H1 (cell line): ENCODE measurements at regions not wholly inside any gene's neighbourhood (a gene's known extent, or its start where the extent isn't known, plus 50 kb on each side); places are given as distances from the start of the nearest gene placed in this dataset.

ENCODE experiments used
- CTCF ChIA-PET: fragments of 300-600 bp; sonication (Branson Sonifier 250); formaldehyde crosslinking; loops from one replicate; lab custom pipeline; 2021; ENCODE audit not compliant: partially characterized antibody; lab: Charles Lee
- POLR2A ChIA-PET: fragments of 300-600 bp; sonication (Branson Sonifier 250); formaldehyde crosslinking; loops from one replicate; lab custom pipeline; 2021; ENCODE audit warnings: inconsistent platforms; ENCODE audit not compliant: partially characterized antibody; lab: Charles Lee
- DNase-seq, 2 experiments: peaks; one replicate each; pipeline versions ENCODE4 v3.0.0 to v3.0.0-alpha.2; 2010 to 2022; ENCODE audit warnings: low spot score in 2 of 2, low read depth in 1 of 2, mixed read lengths in 1 of 2
- FAIRE-seq: peaks from 2 replicates; lab custom pipeline; 2011; peaks lifted over from hg19 to GRCh38; lab: Jason Lieb, UNC
- H2AFZ ChIP-seq: 2 replicates; pipeline ENCODE4 v1.8.1; 2012; ENCODE audit warnings: low read length, inconsistent platforms
- H2AK5ac ChIP-seq: 2 replicates; pipeline ENCODE4 v1.6.1; 2013; ENCODE audit warnings: low read depth, low read length
- H2BK120ac ChIP-seq: replicated peaks from 2 replicates; pipeline ENCODE3; 2013; ENCODE audit warnings: low read depth, low read length, inconsistent platforms
- H2BK12ac ChIP-seq: 2 replicates; pipeline ENCODE4 v1.6.1; 2013; ENCODE audit warnings: low read depth, low read length
- H2BK15ac ChIP-seq: 2 replicates; pipeline ENCODE4 v1.6.1; 2013; ENCODE audit warnings: low read length
- H2BK20ac ChIP-seq: 2 replicates; pipeline ENCODE4 v1.6.1; 2013; ENCODE audit warnings: low read length
- H2BK5ac ChIP-seq: 2 replicates; pipeline ENCODE4 v1.6.1; 2013; ENCODE audit warnings: low read depth, low read length
- H3K14ac ChIP-seq: 2 replicates; pipeline ENCODE4 v1.6.1; 2013; ENCODE audit warnings: inconsistent platforms; ENCODE audit not compliant: insufficient read length
- H3K18ac ChIP-seq: 2 replicates; pipeline ENCODE4 v1.6.1; 2013; ENCODE audit warnings: low read length; ENCODE audit errors: extremely low read depth
- H3K23ac ChIP-seq: 2 replicates; pipeline ENCODE4 v1.6.1; 2013; ENCODE audit warnings: inconsistent platforms; ENCODE audit not compliant: insufficient read length
- H3K23me2 ChIP-seq: 2 replicates; pipeline ENCODE4 v1.6.1; 2013; ENCODE audit warnings: low read depth, low read length
- H3K27ac ChIP-seq: 2 replicates; pipeline ENCODE4 v1.6.1; 2011; ENCODE audit warnings: low read depth, low read length, inconsistent platforms
- H3K27me3 ChIP-seq, 4 experiments: replicated peaks in 1 of 4; 1 replicate in 1 of 4; 2 replicates in 3 of 4; pipeline versions ENCODE4 v1.6.1 to v1.8.1; 2011 to 2013; ENCODE audit warnings: low read length in 3 of 4, mild to moderate bottlenecking in 3 of 4, inconsistent platforms in 2 of 4, mixed read lengths in 2 of 4, moderate library complexity in 1 of 4; ENCODE audit not compliant: control insufficient read depth in 3 of 4, insufficient read depth in 3 of 4; ENCODE audit errors: extremely low read depth in 1 of 4
- H3K36me3 ChIP-seq, 4 experiments: 2 replicates each; pipeline versions ENCODE4 v1.6.1 to v1.8.1; 2011 to 2013; ENCODE audit warnings: mild to moderate bottlenecking in 4 of 4, low read length in 3 of 4, moderate library complexity in 2 of 4, control low read depth in 1 of 4, inconsistent platforms in 1 of 4; ENCODE audit not compliant: insufficient read depth in 4 of 4, control insufficient read depth in 2 of 4
- H3K4ac ChIP-seq: replicated peaks from 2 replicates; pipeline ENCODE3; 2013; ENCODE audit warnings: low read length, low read depth, mixed read lengths, inconsistent platforms; ENCODE audit not compliant: insufficient read length
- H3K4me1 ChIP-seq, 4 experiments: replicated peaks in 1 of 4; 1 replicate in 1 of 4; 2 replicates in 3 of 4; pipeline versions ENCODE4 v1.6.1 to v1.8.1; 2011 to 2013; ENCODE audit warnings: low read length in 3 of 4, inconsistent platforms in 2 of 4, mixed read lengths in 1 of 4; ENCODE audit not compliant: insufficient read depth in 4 of 4, control insufficient read depth in 3 of 4
- H3K4me2 ChIP-seq, 2 experiments: 2 replicates each; pipeline versions ENCODE4 v1.6.1 to v1.8.1; 2011 to 2013; ENCODE audit warnings: low read depth in 2 of 2, low read length in 2 of 2, control low read depth in 1 of 2, inconsistent platforms in 1 of 2, mild to moderate bottlenecking in 1 of 2; ENCODE audit not compliant: insufficient read depth in 1 of 2
- H3K4me3 ChIP-seq, 4 experiments: fragments of 200-600, 300-600 bp in 1 of 4; sonication (generic), shearing (Covaris generic), sonication (Bioruptor Twin) in 1 of 4; 2 replicates each; pipeline versions ENCODE4 v1.5.1 to v1.8.1; 2011 to 2016; ENCODE audit warnings: low read length in 4 of 4, low read depth in 3 of 4, control low read depth in 2 of 4, inconsistent platforms in 2 of 4, mild to moderate bottlenecking in 2 of 4, mixed read lengths in 1 of 4, moderate library complexity in 1 of 4; ENCODE audit not compliant: insufficient read depth in 2 of 4; ENCODE audit errors: extremely low read depth in 1 of 4
- H3K56ac ChIP-seq: replicated peaks from 2 replicates; pipeline ENCODE3; 2013; ENCODE audit warnings: low read depth, mild to moderate bottlenecking, mixed read lengths, low read length, inconsistent platforms; ENCODE audit not compliant: insufficient read length
- H3K79me1 ChIP-seq: 2 replicates; pipeline ENCODE4 v1.6.1; 2013; ENCODE audit warnings: low read depth, low read length, control low read depth
- H3K79me2 ChIP-seq, 2 experiments: 2 replicates each; pipeline versions ENCODE4 v1.6.1 to v1.8.1; 2012 to 2013; ENCODE audit warnings: low read length in 2 of 2, mild to moderate bottlenecking in 2 of 2, inconsistent platforms in 1 of 2; ENCODE audit not compliant: insufficient read depth in 2 of 2, control insufficient read depth in 1 of 2
- H3K9ac ChIP-seq, 4 experiments: replicated peaks in 1 of 4; 1 replicate in 1 of 4; 2 replicates in 3 of 4; pipeline versions ENCODE4 v1.6.1 to v1.8.1; 2011 to 2013; ENCODE audit warnings: low read depth in 3 of 4, low read length in 3 of 4, control low read depth in 2 of 4, mild to moderate bottlenecking in 2 of 4, moderate library complexity in 2 of 4, inconsistent platforms in 1 of 4; ENCODE audit errors: extremely low read depth in 1 of 4
- H3K9me3 ChIP-seq, 2 experiments: 2 replicates each; pipeline versions ENCODE4 v1.6.1 to v1.8.1; 2012 to 2013; ENCODE audit warnings: mild to moderate bottlenecking in 2 of 2, moderate library complexity in 2 of 2, control low read depth in 1 of 2, inconsistent platforms in 1 of 2, low read depth in 1 of 2, low read length in 1 of 2, mixed read lengths in 1 of 2; ENCODE audit not compliant: insufficient read depth in 2 of 2
- H4K20me1 ChIP-seq, 2 experiments: replicated peaks in 1 of 2; 2 replicates each; pipeline versions ENCODE3 to v1.8.1; 2011 to 2013; ENCODE audit warnings: inconsistent platforms in 2 of 2, low read length in 2 of 2, mild to moderate bottlenecking in 1 of 2; ENCODE audit not compliant: insufficient read depth in 2 of 2, control insufficient read depth in 1 of 2
- H4K5ac ChIP-seq: 2 replicates; pipeline ENCODE4 v1.6.1; 2013; ENCODE audit warnings: low read length, low read depth, mixed read lengths, inconsistent platforms; ENCODE audit not compliant: insufficient read length
- H4K8ac ChIP-seq: 2 replicates; pipeline ENCODE4 v1.8.0; 2013; ENCODE audit warnings: mild to moderate bottlenecking, moderate library complexity, low read length, inconsistent platforms; ENCODE audit not compliant: insufficient read depth; ENCODE audit errors: extremely low read depth
- H4K91ac ChIP-seq: replicated peaks from 2 replicates; pipeline ENCODE3; 2013; ENCODE audit warnings: low read length, mixed read lengths, inconsistent platforms; ENCODE audit not compliant: insufficient read length
- HDAC2 ChIP-seq, 2 experiments: fragments of 300-600 bp in 1 of 2; sonication (generic) in 1 of 2; IDR thresholded peaks; 2 replicates each; pipeline ENCODE4 v1.6.1; 2011 to 2012; ENCODE audit warnings: low read depth in 2 of 2, low read length in 2 of 2, mild to moderate bottlenecking in 2 of 2, moderate library complexity in 2 of 2, borderline replicate concordance in 1 of 2, inconsistent platforms in 1 of 2
- POLR2A ChIP-seq, 2 experiments: IDR thresholded peaks; 1 replicate in 1 of 2; 2 replicates in 1 of 2; pipeline ENCODE4 v1.6.1; 2011; ENCODE audit warnings: low read depth in 2 of 2, low read length in 2 of 2, mild to moderate bottlenecking in 2 of 2; ENCODE audit errors: control extremely low read depth in 1 of 2
- POU5F1 ChIP-seq: IDR thresholded peaks from 2 replicates; pipeline ENCODE4 v1.6.1; 2011; ENCODE audit warnings: low read depth, mild to moderate bottlenecking, low read length, moderate library complexity
- SP2 ChIP-seq: IDR thresholded peaks from 2 replicates; pipeline ENCODE4 v1.6.1; 2012; ENCODE audit warnings: mild to moderate bottlenecking, low read length, inconsistent platforms
- SRF ChIP-seq: IDR thresholded peaks from 2 replicates; pipeline ENCODE4 v1.6.1; 2011; ENCODE audit warnings: mild to moderate bottlenecking, low read depth, low read length, moderate library complexity
- TCF12 ChIP-seq: IDR thresholded peaks from 2 replicates; pipeline ENCODE4 v1.6.1; 2011; ENCODE audit warnings: low read depth, mild to moderate bottlenecking, low read length
- WGBS, 2 experiments: shearing (Covaris generic) in 1 of 2; methylation state at CpG; one replicate each; pipeline versions ENCODE4 v1.1.6 to v1.1.7; 2013 to 2015; ENCODE audit warnings: low lambda C conversion rate in 2 of 2, mixed read lengths in 2 of 2, inconsistent platforms in 1 of 2, low coverage in 1 of 2, missing lambda C conversion rate in 1 of 2; ENCODE audit not compliant: insufficient replicate concordance in 2 of 2, insufficient coverage in 1 of 2, insufficient read length in 1 of 2; ENCODE audit errors: extremely low coverage in 1 of 2, missing lambda C conversion rate in 1 of 2; 5-methylcytosine and 5-hydroxymethylcytosine counted together
- TF ChIP-seq, protein P1 (sequence below): IDR thresholded peaks from 2 replicates; pipeline ENCODE4 v1.6.1; 2012; ENCODE audit warnings: inconsistent platforms

DNA sequence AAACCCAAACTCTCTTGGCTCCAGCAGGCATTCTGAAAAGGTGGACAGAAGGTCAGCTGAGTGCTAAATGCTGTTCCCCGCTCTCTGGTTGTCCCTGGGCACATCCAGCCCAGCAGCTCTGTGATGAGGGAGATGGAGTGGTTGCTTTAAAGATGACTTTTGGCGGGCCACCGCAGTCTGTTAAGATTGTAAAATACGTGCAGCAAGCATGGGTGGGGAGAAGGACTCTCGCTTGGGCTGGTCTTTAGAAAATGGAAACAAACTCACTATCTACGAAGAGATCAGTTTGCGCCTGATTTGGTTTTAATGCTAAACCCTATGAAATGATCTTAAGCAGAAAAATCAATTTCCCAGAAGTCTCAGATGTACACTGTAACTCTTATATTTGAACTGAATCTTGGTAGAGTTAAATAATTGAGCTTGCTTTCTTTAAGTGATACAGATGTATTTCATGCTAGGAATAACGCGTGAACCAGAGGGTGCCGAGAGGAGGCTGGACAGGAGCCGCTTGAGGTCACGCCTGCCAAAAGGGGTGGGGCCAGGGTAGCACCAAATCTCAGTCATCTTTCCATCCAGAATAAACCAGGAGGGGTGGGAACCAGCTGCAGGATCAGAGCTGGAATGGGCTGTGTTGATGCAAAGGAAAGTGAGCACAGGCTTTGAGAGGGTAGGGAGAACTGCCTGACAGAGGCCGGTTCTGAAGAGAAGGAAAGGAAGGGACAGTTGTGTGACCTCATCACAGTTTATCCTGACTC lies 170.2 kb upstream of the MKI67 start:
- FAIRE-seq (no peak), DNase-seq (no peak)
- Histone ChIP-seq H3K56ac (no peak overlapping the region), H3K79me1 (no peaks in the 10 kb centered on the region), H3K79me2 (no peaks in the 10 kb centered on the region), H2BK15ac (no peak overlapping the region), H2AK5ac (no peak overlapping the region), H4K5ac (no peak overlapping the region), H3K14ac (no peak overlapping the region), H3K9ac (no peak overlapping the region), H3K9me3 (peaks cover 6 to 8% of the 10 kb centered on the region in 2 experiments; a peak in 3 of 4 replicates), H3K4me1 (no peaks in the 10 kb centered on the region), H4K20me1 (no peaks in the 10 kb centered on the region), H4K8ac (no peak overlapping the region), H3K4me2 (no peak overlapping the region), H2BK12ac (no peak overlapping the region), H3K4me3 (no peak overlapping the region), H3K23me2 (no peaks in the 10 kb centered on the region), H2BK120ac (no peak overlapping the region), H4K91ac (no peak overlapping the region), H2BK20ac (no peak overlapping the region), H2AFZ (no peak overlapping the region), H3K18ac (no peak overlapping the region), H2BK5ac (no peak overlapping the region), H3K27me3 (no peaks in the 10 kb centered on the region), H3K27ac (no peak overlapping the region), H3K23ac (no peak overlapping the region), H3K36me3 (no peaks in the 10 kb centered on the region), H3K4ac (no peak overlapping the region)
- WGBS, 2 experiments = 92% methylated on average over 13 of the region's 13 CpGs; no CpG with 5 or more reads in 1 of the 2 experiments
- no peak for TF ChIP-seq HDAC2 (IDR thresholded peaks at IDR 0.05; ENCODE audit: borderline replicate concordance in 1 of 2, low read depth in 2 of 2, low read length in 2 of 2)
- TF ChIP-seq, protein P1, sequence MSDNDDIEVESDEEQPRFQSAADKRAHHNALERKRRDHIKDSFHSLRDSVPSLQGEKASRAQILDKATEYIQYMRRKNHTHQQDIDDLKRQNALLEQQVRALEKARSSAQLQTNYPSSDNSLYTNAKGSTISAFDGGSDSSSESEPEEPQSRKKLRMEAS = no peak
- no peak for TF ChIP-seq SP2
- TF ChIP-seq POLR2A (IDR thresholded peaks at IDR 0.05; ENCODE audit: control extremely low read depth in 1 of 2, low read depth in 2 of 2, low read length in 2 of 2) = no peak
- no peak for TF ChIP-seq SRF
- no peak for TF ChIP-seq TCF12
- no peak for TF ChIP-seq POU5F1
- CTCF ChIA-PET = interaction anchor here (0.6 to 4.9 kb wide), 5 partner anchors 12 to 375 kb away, joined by 3 to 17 read pairs (median 4); no protein-coding TSS in a partner anchor
- POLR2A ChIA-PET = no interaction called here
